SU-DHL-6 (cell line): ENCODE measurements at regions not wholly inside any gene's neighbourhood (a gene's known extent, or its start where the extent isn't known, plus 50 kb on each side); places are given as distances from the start of the nearest gene placed in this dataset.

Experiments
- CTCF ChIP-seq: fragments of 200-600 bp; sonication (generic); IDR thresholded peaks from one replicate; pipeline ENCODE4 v1.5.1; 2017; ENCODE audit warnings: antibody characterized with exemption, mild to moderate bottlenecking, low read length, moderate library complexity; ENCODE audit not compliant: insufficient read depth, poor library complexity, severe bottlenecking
- EZH2phosphoT487 ChIP-seq: fragments of 200-600 bp; sonication (generic), shearing (Covaris generic); conservative IDR thresholded peaks from 2 replicates; pipeline ENCODE4 v1.6.1; 2018; ENCODE audit warnings: mild to moderate bottlenecking, antibody characterized with exemption, low read length, moderate library complexity, mixed read lengths

GRCh38 chr1:244280201-244280600 is 171.5 kb downstream of the ADSS2 start:
- TF ChIP-seq CTCF: no peak
- no peak for TF ChIP-seq EZH2phosphoT487
